ENCODE measurements at regions not wholly inside any gene's neighbourhood (a gene's known extent, or its start where the extent isn't known, plus 50 kb on each side); places are given as distances from the start of the nearest gene placed in this dataset.

- Histone ChIP-seq H3K4me3 (no peak overlapping the region), H3K27ac (no peak overlapping the region), H3K27me3 (no peaks in the 10 kb centered on the region), H3K9me3 (no peaks in the 10 kb centered on the region), H3K4me1 (no peaks in the 10 kb centered on the region), H3K36me3 (no peaks in the 10 kb centered on the region)
- TF ChIP-seq CTCF (IDR thresholded peaks at IDR 0.05) (no peak), POLR2A (IDR thresholded peaks at IDR 0.05) (no peak)
- DNase-seq: no peak
These were observed 675.5 kb downstream of the HTR1A start for GRCh38 chr5:63286724-63287123.

- Histone ChIP-seq H3K27ac (no peak overlapping the region), H3K27me3 (no peaks in the 10 kb centered on the region), H3K4me1 (no peaks in the 10 kb centered on the region), H3K36me3 (no peaks in the 10 kb centered on the region), H3K4me3 (no peak overlapping the region), H3K9me3 (no peaks in the 10 kb centered on the region)
- DNase-seq: no peak
- TF ChIP-seq CTCF (IDR thresholded peaks at IDR 0.05) (no peak), POLR2A (IDR thresholded peaks at IDR 0.05) (no peak)
These were observed 684.8 kb downstream of the LRRC70 start for GRCh38 chr5:63263411-63263810.

- Histone ChIP-seq H3K4me1 (no peaks in the 10 kb centered on the region), H3K4me3 (no peak overlapping the region), H3K27me3 (no peaks in the 10 kb centered on the region), H3K36me3 (no peaks in the 10 kb centered on the region), H3K27ac (no peak overlapping the region), H3K9me3 (no peaks in the 10 kb centered on the region)
- no peak for TF ChIP-seq CTCF (IDR thresholded peaks at IDR 0.05)
- TF ChIP-seq POLR2A (IDR thresholded peaks at IDR 0.05): no peak
- no peak for DNase-seq
These were observed 683.8 kb downstream of the LRRC70 start for GRCh38 chr5:63262185-63262981.

GRCh38 chr5:63261695-63262094 is 683.1 kb downstream of the LRRC70 start:
- no peaks in the 10 kb centered on the region for H3K9me3 ChIP-seq
- H3K36me3 ChIP-seq: no peaks in the 10 kb centered on the region
- no peak for TF ChIP-seq POLR2A (IDR thresholded peaks at IDR 0.05)
- TF ChIP-seq CTCF (IDR thresholded peaks at IDR 0.05): no peak
- no peaks in the 10 kb centered on the region for H3K27me3 ChIP-seq
- H3K27ac ChIP-seq: no peak overlapping the region
- no peaks in the 10 kb centered on the region for H3K4me1 ChIP-seq
- DNase-seq: no peak
- H3K4me3 ChIP-seq: no peak overlapping the region

- no peak overlapping the region for H3K27ac ChIP-seq
- no peak overlapping the region for H3K4me3 ChIP-seq
- no peaks in the 10 kb centered on the region for H3K9me3 ChIP-seq
- H3K36me3 ChIP-seq: no peaks in the 10 kb centered on the region
- TF ChIP-seq CTCF (IDR thresholded peaks at IDR 0.05) (no peak), POLR2A (IDR thresholded peaks at IDR 0.05) (no peak)
- DNase-seq: no peak
- no peaks in the 10 kb centered on the region for H3K4me1 ChIP-seq
- H3K27me3 ChIP-seq: no peaks in the 10 kb centered on the region
These were observed 677.0 kb downstream of the LRRC70 start for GRCh38 chr5:63255594-63255993.

Measured in Peyer's patch (tissue), 4 donors.